Hematopoietic multipotent progenitor cell treated with erythropoietin and hydrocortisone succinate and interleukin-3 and kit ligand, for 6 days (in vitro differentiated cells): ENCODE measurements at regions not wholly inside any gene's neighbourhood (a gene's known extent, or its start where the extent isn't known, plus 50 kb on each side); places are given as distances from the start of the nearest gene placed in this dataset.

Source experiments
- DNase-seq: peaks from one replicate; pipeline ENCODE4 v3.0.0-alpha.2; 2015

- DNase-seq = no peak
Measured at GRCh38 chr10:55491712-55492111, 690.7 kb upstream of the PCDH15 start.

GRCh38 chr10:55485827-55486226 lies 684.8 kb upstream of the PCDH15 start:
- no peak for DNase-seq

- DNase-seq = no peak
Measured at GRCh38 chr10:55476129-55476528, 675.1 kb upstream of the PCDH15 start.

GRCh38 chr10:55474258-55474657 lies 673.2 kb upstream of the PCDH15 start:
- no peak for DNase-seq

- no peak for DNase-seq
Measured at GRCh38 chr10:55470840-55471239, 669.8 kb upstream of the PCDH15 start.

- no peak for DNase-seq
Measured at GRCh38 chr10:55466806-55467504, 665.9 kb upstream of the PCDH15 start.

- DNase-seq = no peak
Measured at GRCh38 chr10:55464083-55464482, 663.1 kb upstream of the PCDH15 start.

- DNase-seq = no peak
Measured at GRCh38 chr10:55460008-55460407, 659.0 kb upstream of the PCDH15 start.

GRCh38 chr10:55449981-55450380 lies 649.0 kb upstream of the PCDH15 start:
- DNase-seq = no peak

GRCh38 chr10:55446441-55447002 lies 645.5 kb upstream of the PCDH15 start:
- DNase-seq = no peak

- no peak for DNase-seq
Measured at GRCh38 chr10:55441777-55442176, 640.7 kb upstream of the PCDH15 start.

GRCh38 chr10:55426138-55426537 lies 625.1 kb upstream of the PCDH15 start:
- DNase-seq = no peak

- DNase-seq = no peak
Measured at GRCh38 chr10:55410415-55410885, 609.4 kb upstream of the PCDH15 start.

- no peak for DNase-seq
Measured at GRCh38 chr10:55404094-55404493, 603.1 kb upstream of the PCDH15 start.

GRCh38 chr10:55400075-55400849 lies 599.2 kb upstream of the PCDH15 start:
- DNase-seq = no peak

GRCh38 chr10:55398497-55398882 lies 597.5 kb upstream of the PCDH15 start:
- no peak for DNase-seq

GRCh38 chr10:55397777-55398496 lies 596.9 kb upstream of the PCDH15 start:
- no peak for DNase-seq

GRCh38 chr10:55378196-55378595 lies 577.2 kb upstream of the PCDH15 start:
- no peak for DNase-seq

GRCh38 chr10:55374917-55375316 lies 573.9 kb upstream of the PCDH15 start:
- no peak for DNase-seq

- no peak for DNase-seq
Measured at GRCh38 chr10:55374060-55374459, 573.0 kb upstream of the PCDH15 start.

- no peak for DNase-seq
Measured at GRCh38 chr10:55369670-55370420, 568.8 kb upstream of the PCDH15 start.

GRCh38 chr10:55368467-55368866 lies 567.4 kb upstream of the PCDH15 start:
- no peak for DNase-seq

- DNase-seq = no peak
Measured at GRCh38 chr10:55367555-55367954, 566.5 kb upstream of the PCDH15 start.
